ENCODE measurements at regions not wholly inside any gene's neighbourhood (a gene's known extent, or its start where the extent isn't known, plus 50 kb on each side); places are given as distances from the start of the nearest gene placed in this dataset.

GRCh38 chr2:139367416-139367815 lies 587.2 kb upstream of the NXPH2 start:
- TF ChIP-seq, protein P1, sequence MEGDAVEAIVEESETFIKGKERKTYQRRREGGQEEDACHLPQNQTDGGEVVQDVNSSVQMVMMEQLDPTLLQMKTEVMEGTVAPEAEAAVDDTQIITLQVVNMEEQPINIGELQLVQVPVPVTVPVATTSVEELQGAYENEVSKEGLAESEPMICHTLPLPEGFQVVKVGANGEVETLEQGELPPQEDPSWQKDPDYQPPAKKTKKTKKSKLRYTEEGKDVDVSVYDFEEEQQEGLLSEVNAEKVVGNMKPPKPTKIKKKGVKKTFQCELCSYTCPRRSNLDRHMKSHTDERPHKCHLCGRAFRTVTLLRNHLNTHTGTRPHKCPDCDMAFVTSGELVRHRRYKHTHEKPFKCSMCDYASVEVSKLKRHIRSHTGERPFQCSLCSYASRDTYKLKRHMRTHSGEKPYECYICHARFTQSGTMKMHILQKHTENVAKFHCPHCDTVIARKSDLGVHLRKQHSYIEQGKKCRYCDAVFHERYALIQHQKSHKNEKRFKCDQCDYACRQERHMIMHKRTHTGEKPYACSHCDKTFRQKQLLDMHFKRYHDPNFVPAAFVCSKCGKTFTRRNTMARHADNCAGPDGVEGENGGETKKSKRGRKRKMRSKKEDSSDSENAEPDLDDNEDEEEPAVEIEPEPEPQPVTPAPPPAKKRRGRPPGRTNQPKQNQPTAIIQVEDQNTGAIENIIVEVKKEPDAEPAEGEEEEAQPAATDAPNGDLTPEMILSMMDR (IDR thresholded peaks at IDR 0.05; ENCODE audit: insufficient read depth, low read depth, low read length), result no peak
- DNase-seq (ENCODE audit: low read depth), result no peak
- H3K4me3 ChIP-seq (ENCODE audit: low read depth, low read length), result no peak overlapping the region

DNA sequence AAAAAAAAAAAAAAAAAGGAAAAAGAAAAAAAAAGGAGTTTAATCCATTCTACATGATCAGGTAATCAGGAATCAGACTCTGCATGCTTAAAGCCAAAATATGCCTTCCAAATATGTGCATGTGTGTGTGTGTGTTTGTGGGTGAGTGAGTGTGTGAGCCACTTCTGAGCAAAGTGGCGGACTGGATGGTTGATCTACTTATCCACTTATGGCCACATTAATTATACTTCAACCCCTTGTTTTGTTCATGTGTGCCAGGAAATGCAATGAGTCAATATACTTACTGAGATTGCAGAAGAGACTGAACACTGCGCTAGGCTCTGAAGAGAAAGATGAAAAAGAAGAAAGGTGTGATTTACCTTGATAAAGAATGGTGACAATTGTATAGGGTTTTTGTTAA lies 586.5 kb upstream of the NXPH2 start:
- no peak overlapping the region for H3K4me3 ChIP-seq (ENCODE audit: low read depth, low read length)
- TF ChIP-seq, protein P1 (IDR thresholded peaks at IDR 0.05; ENCODE audit: insufficient read depth, low read depth, low read length), result no peak
- no peak for DNase-seq (ENCODE audit: low read depth)

GRCh38 chr2:139365189-139365588 lies 585.0 kb upstream of the NXPH2 start:
- DNase-seq (ENCODE audit: low read depth), result no peak
- no peak overlapping the region for H3K4me3 ChIP-seq (ENCODE audit: low read depth, low read length)
- TF ChIP-seq, protein P1 (IDR thresholded peaks at IDR 0.05; ENCODE audit: insufficient read depth, low read depth, low read length), result no peak

- H3K4me3 ChIP-seq (ENCODE audit: low read depth, low read length), result no peak overlapping the region
- DNase-seq (ENCODE audit: low read depth), result no peak
- TF ChIP-seq, protein P1 (IDR thresholded peaks at IDR 0.05; ENCODE audit: insufficient read depth, low read depth, low read length), result no peak
These were observed 580.5 kb upstream of the NXPH2 start for GRCh38 chr2:139360654-139361053.

DNA sequence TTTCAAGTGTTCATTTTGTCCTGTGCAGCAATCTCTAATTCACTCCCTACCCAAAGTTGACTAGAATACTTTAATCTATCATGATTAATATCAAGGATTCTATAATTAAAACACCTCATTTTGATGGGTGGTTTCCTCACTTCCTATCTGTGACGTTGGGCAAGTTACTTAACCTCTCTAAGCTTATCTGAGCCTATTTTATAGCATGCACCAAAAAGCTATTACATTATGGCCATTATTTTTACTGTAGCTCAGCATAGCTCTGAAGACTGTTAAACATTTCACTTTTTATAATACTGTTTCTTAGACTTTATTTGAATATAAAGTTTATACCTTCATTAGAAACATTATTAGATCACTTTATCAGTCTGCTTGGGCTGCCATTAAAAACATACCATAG lies 579.6 kb upstream of the NXPH2 start:
- DNase-seq (ENCODE audit: low read depth), result no peak
- TF ChIP-seq, protein P1 (IDR thresholded peaks at IDR 0.05; ENCODE audit: insufficient read depth, low read depth, low read length), result no peak
- H3K4me3 ChIP-seq (ENCODE audit: low read depth, low read length), result no peak overlapping the region

GRCh38 chr2:139357972-139358371 lies 577.8 kb upstream of the NXPH2 start:
- no peak for DNase-seq (ENCODE audit: low read depth)
- TF ChIP-seq, protein P1 (IDR thresholded peaks at IDR 0.05; ENCODE audit: insufficient read depth, low read depth, low read length), result no peak
- no peak overlapping the region for H3K4me3 ChIP-seq (ENCODE audit: low read depth, low read length)

DNA sequence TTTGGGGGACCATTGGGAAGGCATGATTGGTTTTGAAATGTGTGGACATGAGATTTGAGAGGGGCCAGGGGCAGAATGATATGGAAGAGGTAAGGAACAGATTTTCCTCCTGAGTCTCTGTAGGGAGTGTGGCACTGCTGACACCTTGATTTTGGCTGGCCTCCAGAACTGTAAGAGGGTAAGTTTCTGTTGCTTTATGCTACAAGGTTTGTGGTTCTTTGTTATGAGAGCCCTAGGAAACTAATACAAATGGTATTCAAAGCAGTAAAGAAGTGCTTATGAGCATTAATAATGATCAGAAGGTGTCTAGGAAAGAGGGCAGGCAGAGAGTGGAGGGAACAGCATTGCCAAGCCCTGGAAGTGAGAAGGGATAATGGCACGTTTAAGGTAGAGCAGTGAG lies 574.3 kb upstream of the NXPH2 start:
- H3K4me3 ChIP-seq (ENCODE audit: low read depth, low read length), result no peak overlapping the region
- TF ChIP-seq, protein P1 (IDR thresholded peaks at IDR 0.05; ENCODE audit: insufficient read depth, low read depth, low read length), result no peak
- no peak for DNase-seq (ENCODE audit: low read depth)
